ENCODE measurements at regions not wholly inside any gene's neighbourhood (a gene's known extent, or its start where the extent isn't known, plus 50 kb on each side); places are given as distances from the start of the nearest gene placed in this dataset.

- no peak overlapping the region for H3K27ac Mint-ChIP-seq (ENCODE audit: unreplicated experiment)
- DNase-seq (ENCODE audit: extremely low spot score, unreplicated experiment), result no peak
- H3K4me1 Mint-ChIP-seq (ENCODE audit: unreplicated experiment), result no peaks in the 10 kb centered on the region
- H3K27me3 Mint-ChIP-seq (ENCODE audit: unreplicated experiment), result peaks cover 11% of the 10 kb centered on the region
- no peak overlapping the region for H3K4me3 Mint-ChIP-seq (ENCODE audit: unreplicated experiment)
- TF ChIP-seq, protein P1, sequence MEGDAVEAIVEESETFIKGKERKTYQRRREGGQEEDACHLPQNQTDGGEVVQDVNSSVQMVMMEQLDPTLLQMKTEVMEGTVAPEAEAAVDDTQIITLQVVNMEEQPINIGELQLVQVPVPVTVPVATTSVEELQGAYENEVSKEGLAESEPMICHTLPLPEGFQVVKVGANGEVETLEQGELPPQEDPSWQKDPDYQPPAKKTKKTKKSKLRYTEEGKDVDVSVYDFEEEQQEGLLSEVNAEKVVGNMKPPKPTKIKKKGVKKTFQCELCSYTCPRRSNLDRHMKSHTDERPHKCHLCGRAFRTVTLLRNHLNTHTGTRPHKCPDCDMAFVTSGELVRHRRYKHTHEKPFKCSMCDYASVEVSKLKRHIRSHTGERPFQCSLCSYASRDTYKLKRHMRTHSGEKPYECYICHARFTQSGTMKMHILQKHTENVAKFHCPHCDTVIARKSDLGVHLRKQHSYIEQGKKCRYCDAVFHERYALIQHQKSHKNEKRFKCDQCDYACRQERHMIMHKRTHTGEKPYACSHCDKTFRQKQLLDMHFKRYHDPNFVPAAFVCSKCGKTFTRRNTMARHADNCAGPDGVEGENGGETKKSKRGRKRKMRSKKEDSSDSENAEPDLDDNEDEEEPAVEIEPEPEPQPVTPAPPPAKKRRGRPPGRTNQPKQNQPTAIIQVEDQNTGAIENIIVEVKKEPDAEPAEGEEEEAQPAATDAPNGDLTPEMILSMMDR (IDR thresholded peaks at IDR 0.05), result no peak
- H3K36me3 Mint-ChIP-seq (ENCODE audit: unreplicated experiment), result no peaks in the 10 kb centered on the region
- H3K9me3 Mint-ChIP-seq (ENCODE audit: unreplicated experiment), result no peaks in the 10 kb centered on the region
Observed at GRCh38 chr3:87973906-87974305, 84.9 kb downstream of the CGGBP1 start.

- H3K9me3 Mint-ChIP-seq (ENCODE audit: unreplicated experiment), result no peaks in the 10 kb centered on the region
- no peak overlapping the region for H3K4me3 Mint-ChIP-seq (ENCODE audit: unreplicated experiment)
- no peak for DNase-seq (ENCODE audit: extremely low spot score, unreplicated experiment)
- H3K27me3 Mint-ChIP-seq (ENCODE audit: unreplicated experiment), result peaks cover 9% of the 10 kb centered on the region
- no peak overlapping the region for H3K27ac Mint-ChIP-seq (ENCODE audit: unreplicated experiment)
- no peaks in the 10 kb centered on the region for H3K4me1 Mint-ChIP-seq (ENCODE audit: unreplicated experiment)
- TF ChIP-seq, protein P1 (IDR thresholded peaks at IDR 0.05), result no peak
- no peaks in the 10 kb centered on the region for H3K36me3 Mint-ChIP-seq (ENCODE audit: unreplicated experiment)
Observed at GRCh38 chr3:87969620-87970019, 89.2 kb downstream of the CGGBP1 start.

DNA sequence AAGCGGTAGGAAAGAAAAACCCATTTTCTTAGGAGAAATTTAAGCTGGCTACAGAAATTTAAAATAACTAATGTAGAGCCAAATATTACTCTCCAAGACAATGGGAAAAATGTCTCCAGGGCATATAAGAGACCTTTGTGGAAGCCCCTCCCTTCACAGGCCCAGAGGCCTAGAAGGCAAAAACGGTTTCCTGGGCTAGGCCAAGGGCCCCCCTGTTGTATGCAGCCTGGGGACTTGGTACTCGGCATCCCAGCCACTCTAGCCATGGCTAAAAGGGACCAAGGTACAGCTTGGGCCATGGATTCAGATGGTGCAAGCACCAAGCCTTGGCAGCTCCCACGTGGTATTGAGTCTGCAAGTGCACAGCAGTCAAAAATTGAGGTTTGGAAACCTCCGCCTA lies 90.1 kb downstream of the CGGBP1 start:
- no peaks in the 10 kb centered on the region for H3K4me1 Mint-ChIP-seq (ENCODE audit: unreplicated experiment)
- no peak for DNase-seq (ENCODE audit: extremely low spot score, unreplicated experiment)
- no peaks in the 10 kb centered on the region for H3K9me3 Mint-ChIP-seq (ENCODE audit: unreplicated experiment)
- TF ChIP-seq, protein P1 (IDR thresholded peaks at IDR 0.05), result no peak
- H3K36me3 Mint-ChIP-seq (ENCODE audit: unreplicated experiment), result no peaks in the 10 kb centered on the region
- H3K27me3 Mint-ChIP-seq (ENCODE audit: unreplicated experiment), result peaks cover 4% of the 10 kb centered on the region
- no peak overlapping the region for H3K27ac Mint-ChIP-seq (ENCODE audit: unreplicated experiment)
- H3K4me3 Mint-ChIP-seq (ENCODE audit: unreplicated experiment), result no peak overlapping the region

DNA sequence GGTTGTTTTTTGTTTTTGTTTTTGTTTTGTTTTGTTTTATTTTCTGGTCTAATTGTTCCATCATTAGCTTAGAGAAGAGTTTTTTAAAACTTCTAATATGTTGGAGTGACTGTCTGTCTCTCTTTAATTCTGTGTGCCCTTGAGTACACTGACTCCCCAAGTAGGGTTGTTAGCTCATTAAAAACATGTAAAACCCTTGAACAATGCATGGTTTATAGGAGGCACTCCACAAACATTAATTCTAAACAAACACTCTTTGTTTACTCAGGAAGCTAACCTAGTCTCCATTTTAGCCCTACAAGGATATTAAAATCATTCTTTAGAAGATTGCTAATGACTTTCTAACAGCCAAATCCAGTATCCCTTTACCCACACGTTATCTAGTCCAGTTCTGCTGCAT lies 100.5 kb downstream of the CGGBP1 start:
- DNase-seq (ENCODE audit: extremely low spot score, unreplicated experiment), result no peak
- Mint-ChIP-seq H3K9me3 (ENCODE audit: unreplicated experiment) (no peaks in the 10 kb centered on the region), H3K27me3 (ENCODE audit: unreplicated experiment) (peaks cover 14% of the 10 kb centered on the region), H3K4me3 (ENCODE audit: unreplicated experiment) (no peak overlapping the region), H3K36me3 (ENCODE audit: unreplicated experiment) (no peaks in the 10 kb centered on the region), H3K27ac (ENCODE audit: unreplicated experiment) (no peak overlapping the region), H3K4me1 (ENCODE audit: unreplicated experiment) (no peaks in the 10 kb centered on the region)
- TF ChIP-seq, protein P1 (IDR thresholded peaks at IDR 0.05), result no peak

GRCh38 chr3:87957575-87957974 lies 101.2 kb downstream of the CGGBP1 start:
- H3K36me3 Mint-ChIP-seq (ENCODE audit: unreplicated experiment), result no peaks in the 10 kb centered on the region
- peaks cover 17% of the 10 kb centered on the region for H3K27me3 Mint-ChIP-seq (ENCODE audit: unreplicated experiment)
- no peaks in the 10 kb centered on the region for H3K9me3 Mint-ChIP-seq (ENCODE audit: unreplicated experiment)

More at GRCh38 chr3:87957575-87957974, 101.2 kb downstream of the CGGBP1 start:
- Mint-ChIP-seq H3K4me1 (ENCODE audit: unreplicated experiment) (no peaks in the 10 kb centered on the region), H3K4me3 (ENCODE audit: unreplicated experiment) (no peak overlapping the region), H3K27ac (ENCODE audit: unreplicated experiment) (no peak overlapping the region)
- TF ChIP-seq, protein P1 (IDR thresholded peaks at IDR 0.05), result no peak
- no peak for DNase-seq (ENCODE audit: extremely low spot score, unreplicated experiment)

Measured in osteocyte (in vitro differentiated cells).